ENCODE measurements at regions not wholly inside any gene's neighbourhood (a gene's known extent, or its start where the extent isn't known, plus 50 kb on each side); places are given as distances from the start of the nearest gene placed in this dataset.
A peak's percentile ranks its signal among the peaks of the same experiment; 100 is the strongest.

GRCh38 chr10:8245131-8245813 lies 190.8 kb downstream of the GATA3 start:
- H3K4me2 ChIP-seq (ENCODE audit: insufficient read depth, low read length, poor library complexity, severe bottlenecking), result no peak overlapping the region
- no peaks in the 10 kb centered on the region for H3K27me3 ChIP-seq (ENCODE audit: control insufficient read depth in 3 of 3, insufficient read depth in 3 of 3, low read depth in 1 of 3, low read length in 3 of 3)
- no peak overlapping the region for H2AK5ac ChIP-seq (ENCODE audit: low read depth, low read length)
- H2AFZ ChIP-seq (ENCODE audit: low read length), result no peak overlapping the region
- H2BK12ac ChIP-seq (ENCODE audit: low read length), result no peak overlapping the region
- H3K9me3 ChIP-seq (replicated peaks in 1 of 2; ENCODE audit: control insufficient read depth in 2 of 2, insufficient read depth in 1 of 2, low read depth in 1 of 2, low read length in 2 of 2), result peaks cover 0 to 4% of the 10 kb centered on the region in 2 donors
- H3K4ac ChIP-seq (ENCODE audit: low read length), result no peak overlapping the region
- H2BK120ac ChIP-seq (ENCODE audit: low read depth, low read length), result no peak overlapping the region
- no peak overlapping the region for H3K27ac ChIP-seq (replicated peaks; ENCODE audit: low read length)
- H3K36me3 ChIP-seq (replicated peaks in 1 of 2; ENCODE audit: control insufficient read depth in 2 of 2, insufficient read depth in 2 of 2, low read length in 2 of 2), result no peaks in the 10 kb centered on the region
- no peak overlapping the region for H2BK5ac ChIP-seq (ENCODE audit: low read length)
- H3K4me3 ChIP-seq (ENCODE audit: low read length in 2 of 2), result no peak overlapping the region
- H3K9ac ChIP-seq (ENCODE audit: low read depth, low read length, poor library complexity), result no peak overlapping the region
- no peak overlapping the region for H3K18ac ChIP-seq (ENCODE audit: low read length)
- no peak overlapping the region for H4K91ac ChIP-seq (ENCODE audit: low read depth, low read length, poor library complexity)
- WGBS, 2 donors (ENCODE audit: extremely low coverage in 2 of 2, insufficient read length in 2 of 2, insufficient replicate concordance in 1 of 2), result no CpG with 5 or more reads among the region's 8 CpGs
- no peak overlapping the region for H4K8ac ChIP-seq (ENCODE audit: low read depth, low read length)
- H2BK15ac ChIP-seq (ENCODE audit: low read length), result no peak overlapping the region
- H3K79me1 ChIP-seq (ENCODE audit: low read depth, low read length), result no peaks in the 10 kb centered on the region
- no peak for DNase-seq (ENCODE audit: low spot score)
- H3K14ac ChIP-seq (ENCODE audit: low read length), result no peak overlapping the region
- no peaks in the 10 kb centered on the region for H3K4me1 ChIP-seq (ENCODE audit: control insufficient read depth in 2 of 2, insufficient read depth in 1 of 2, low read depth in 1 of 2, low read length in 2 of 2)
- H3K23ac ChIP-seq (ENCODE audit: low read depth, low read length, poor library complexity), result no peak overlapping the region

DNA sequence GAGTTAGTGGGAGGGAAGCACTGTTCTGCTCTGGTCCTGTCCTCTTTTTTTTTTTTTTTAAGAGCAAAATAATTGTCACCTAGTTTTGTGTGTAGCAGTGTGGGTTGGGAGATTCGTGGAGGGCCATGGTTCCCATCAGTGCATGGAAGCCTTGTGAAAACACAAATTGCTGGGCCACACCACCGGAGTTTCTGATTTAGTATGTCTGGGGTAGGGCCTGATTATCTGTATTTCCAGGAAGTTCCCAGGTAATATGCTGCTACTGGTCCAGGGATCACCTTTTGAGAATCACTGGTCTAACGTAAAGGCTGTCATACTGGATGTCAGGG lies 191.3 kb downstream of the GATA3 start:
- no peak for DNase-seq (ENCODE audit: low spot score)
- Histone ChIP-seq H3K4me2 (ENCODE audit: insufficient read depth, low read length, poor library complexity, severe bottlenecking) (no peak overlapping the region), H2AK5ac (ENCODE audit: low read depth, low read length) (no peak overlapping the region), H2BK5ac (ENCODE audit: low read length) (no peak overlapping the region), H3K79me1 (ENCODE audit: low read depth, low read length) (no peaks in the 10 kb centered on the region), H4K91ac (ENCODE audit: low read depth, low read length, poor library complexity) (no peak overlapping the region), H2AFZ (ENCODE audit: low read length) (no peak overlapping the region), H2BK15ac (ENCODE audit: low read length) (no peak overlapping the region), H3K14ac (ENCODE audit: low read length) (no peak overlapping the region), H3K18ac (ENCODE audit: low read length) (no peak overlapping the region), H3K23ac (ENCODE audit: low read depth, low read length, poor library complexity) (no peak overlapping the region), H3K4me1 (ENCODE audit: control insufficient read depth in 2 of 2, insufficient read depth in 1 of 2, low read depth in 1 of 2, low read length in 2 of 2) (no peaks in the 10 kb centered on the region), H3K9me3 (replicated peaks in 1 of 2; ENCODE audit: control insufficient read depth in 2 of 2, insufficient read depth in 1 of 2, low read depth in 1 of 2, low read length in 2 of 2) (peaks cover 0 to 4% of the 10 kb centered on the region in 2 donors), H4K8ac (ENCODE audit: low read depth, low read length) (no peak overlapping the region), H3K27me3 (ENCODE audit: control insufficient read depth in 3 of 3, insufficient read depth in 3 of 3, low read depth in 1 of 3, low read length in 3 of 3) (no peaks in the 10 kb centered on the region), H2BK120ac (ENCODE audit: low read depth, low read length) (no peak overlapping the region), H3K4ac (ENCODE audit: low read length) (no peak overlapping the region), H3K4me3 (ENCODE audit: low read length in 2 of 2) (no peak overlapping the region), H3K27ac (replicated peaks; ENCODE audit: low read length) (no peak overlapping the region), H3K9ac (ENCODE audit: low read depth, low read length, poor library complexity) (no peak overlapping the region), H2BK12ac (ENCODE audit: low read length) (no peak overlapping the region), H3K36me3 (replicated peaks in 1 of 2; ENCODE audit: control insufficient read depth in 2 of 2, insufficient read depth in 2 of 2, low read length in 2 of 2) (no peaks in the 10 kb centered on the region)
- no CpG with 5 or more reads among the region's 3 CpGs for WGBS, 2 donors (ENCODE audit: extremely low coverage in 2 of 2, insufficient read length in 2 of 2, insufficient replicate concordance in 1 of 2)

DNA sequence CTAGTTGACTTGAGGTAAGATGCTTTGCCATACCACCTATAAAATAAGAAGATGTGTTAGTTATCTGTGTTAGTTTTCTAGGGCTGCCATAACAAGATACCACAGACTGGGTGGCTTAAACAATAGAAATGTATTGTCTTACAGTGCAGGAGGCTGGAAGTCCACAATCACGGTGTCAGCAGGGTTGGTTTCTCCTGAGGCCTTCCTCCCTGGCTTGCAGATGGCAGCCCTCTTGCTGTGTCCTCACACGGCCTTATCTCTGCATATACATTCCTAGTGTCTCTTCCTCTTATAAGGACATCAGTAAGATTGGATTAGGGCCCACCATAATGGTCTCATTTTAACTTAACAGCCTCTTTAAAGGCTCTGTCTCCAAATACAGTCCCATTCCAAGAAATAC lies 192.1 kb downstream of the GATA3 start:
- no peak overlapping the region for H2AFZ ChIP-seq (ENCODE audit: low read length)
- peaks cover 0 to 4% of the 10 kb centered on the region in 2 donors for H3K9me3 ChIP-seq (replicated peaks in 1 of 2; ENCODE audit: control insufficient read depth in 2 of 2, insufficient read depth in 1 of 2, low read depth in 1 of 2, low read length in 2 of 2)
- H3K4me2 ChIP-seq (ENCODE audit: insufficient read depth, low read length, poor library complexity, severe bottlenecking), result no peak overlapping the region
- no peak overlapping the region for H3K4ac ChIP-seq (ENCODE audit: low read length)
- H3K79me1 ChIP-seq (ENCODE audit: low read depth, low read length), result no peaks in the 10 kb centered on the region
- H3K14ac ChIP-seq (ENCODE audit: low read length), result no peak overlapping the region
- H3K27me3 ChIP-seq (ENCODE audit: control insufficient read depth in 3 of 3, insufficient read depth in 3 of 3, low read depth in 1 of 3, low read length in 3 of 3), result no peaks in the 10 kb centered on the region
- no peak overlapping the region for H2BK12ac ChIP-seq (ENCODE audit: low read length)
- H2BK120ac ChIP-seq (ENCODE audit: low read depth, low read length), result no peak overlapping the region
- no peak overlapping the region for H3K18ac ChIP-seq (ENCODE audit: low read length)
- no CpG with 5 or more reads among the region's 2 CpGs for WGBS, 2 donors (ENCODE audit: extremely low coverage in 2 of 2, insufficient read length in 2 of 2, insufficient replicate concordance in 1 of 2)
- H3K4me3 ChIP-seq (ENCODE audit: low read length in 2 of 2), result no peak overlapping the region
- H4K8ac ChIP-seq (ENCODE audit: low read depth, low read length), result no peak overlapping the region
- H2AK5ac ChIP-seq (ENCODE audit: low read depth, low read length), result no peak overlapping the region
- no peak for DNase-seq (ENCODE audit: low spot score)
- no peak overlapping the region for H3K9ac ChIP-seq (ENCODE audit: low read depth, low read length, poor library complexity)
- H4K91ac ChIP-seq (ENCODE audit: low read depth, low read length, poor library complexity), result no peak overlapping the region
- no peaks in the 10 kb centered on the region for H3K36me3 ChIP-seq (replicated peaks in 1 of 2; ENCODE audit: control insufficient read depth in 2 of 2, insufficient read depth in 2 of 2, low read length in 2 of 2)
- no peak overlapping the region for H2BK5ac ChIP-seq (ENCODE audit: low read length)
- H3K4me1 ChIP-seq (ENCODE audit: control insufficient read depth in 2 of 2, insufficient read depth in 1 of 2, low read depth in 1 of 2, low read length in 2 of 2), result no peaks in the 10 kb centered on the region
- no peak overlapping the region for H3K23ac ChIP-seq (ENCODE audit: low read depth, low read length, poor library complexity)
- H2BK15ac ChIP-seq (ENCODE audit: low read length), result no peak overlapping the region
- H3K27ac ChIP-seq (replicated peaks; ENCODE audit: low read length), result no peak overlapping the region

DNA sequence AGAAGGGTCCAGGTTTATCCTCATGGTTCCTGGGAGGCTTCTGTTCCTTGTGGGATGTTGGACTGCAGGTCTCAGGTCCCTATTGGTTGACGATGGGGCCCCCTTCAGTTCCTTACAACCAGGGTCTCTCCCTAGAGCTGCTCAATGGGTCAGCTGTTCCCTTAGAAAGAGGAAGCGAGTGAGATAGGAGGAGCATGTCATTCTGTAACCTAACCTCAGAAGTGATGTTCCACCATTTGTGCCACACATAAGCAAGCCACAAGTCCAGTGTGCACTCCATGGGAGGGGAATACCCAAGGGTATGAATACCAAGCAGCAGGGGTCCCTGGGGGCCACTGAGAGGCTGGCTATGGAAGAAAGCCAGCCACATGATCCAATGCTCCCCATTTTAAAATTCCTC lies 192.7 kb downstream of the GATA3 start:
- H2AFZ ChIP-seq (ENCODE audit: low read length), result no peak overlapping the region
- H2BK15ac ChIP-seq (ENCODE audit: low read length), result no peak overlapping the region
- H3K9ac ChIP-seq (ENCODE audit: low read depth, low read length, poor library complexity), result no peak overlapping the region

More for the DNA sequence above, 192.7 kb downstream of the GATA3 start:
- H3K79me1 ChIP-seq (ENCODE audit: low read depth, low read length), result no peaks in the 10 kb centered on the region
- no peak overlapping the region for H2BK12ac ChIP-seq (ENCODE audit: low read length)
- H4K91ac ChIP-seq (ENCODE audit: low read depth, low read length, poor library complexity), result no peak overlapping the region
- no peak overlapping the region for H4K8ac ChIP-seq (ENCODE audit: low read depth, low read length)
- H2AK5ac ChIP-seq (ENCODE audit: low read depth, low read length), result no peak overlapping the region
- no peak for DNase-seq (ENCODE audit: low spot score)
- no peaks in the 10 kb centered on the region for H3K4me1 ChIP-seq (ENCODE audit: control insufficient read depth in 2 of 2, insufficient read depth in 1 of 2, low read depth in 1 of 2, low read length in 2 of 2)
- no peak overlapping the region for H3K4me2 ChIP-seq (ENCODE audit: insufficient read depth, low read length, poor library complexity, severe bottlenecking)
- H3K36me3 ChIP-seq (replicated peaks in 1 of 2; ENCODE audit: control insufficient read depth in 2 of 2, insufficient read depth in 2 of 2, low read length in 2 of 2), result no peaks in the 10 kb centered on the region
- H3K4me3 ChIP-seq (ENCODE audit: low read length in 2 of 2), result peak overlapping the region in 1 of 2 donors; percentile 22
- peaks cover 0 to 4% of the 10 kb centered on the region in 2 donors for H3K9me3 ChIP-seq (replicated peaks in 1 of 2; ENCODE audit: control insufficient read depth in 2 of 2, insufficient read depth in 1 of 2, low read depth in 1 of 2, low read length in 2 of 2)
- no peak overlapping the region for H3K18ac ChIP-seq (ENCODE audit: low read length)
- H2BK120ac ChIP-seq (ENCODE audit: low read depth, low read length), result no peak overlapping the region
- no peak overlapping the region for H3K4ac ChIP-seq (ENCODE audit: low read length)
- no peak overlapping the region for H3K27ac ChIP-seq (replicated peaks; ENCODE audit: low read length)
- no peak overlapping the region for H3K23ac ChIP-seq (ENCODE audit: low read depth, low read length, poor library complexity)
- H2BK5ac ChIP-seq (ENCODE audit: low read length), result no peak overlapping the region
- no CpG with 5 or more reads among the region's 2 CpGs for WGBS, 2 donors (ENCODE audit: extremely low coverage in 2 of 2, insufficient read length in 2 of 2, insufficient replicate concordance in 1 of 2)
- H3K27me3 ChIP-seq (ENCODE audit: control insufficient read depth in 3 of 3, insufficient read depth in 3 of 3, low read depth in 1 of 3, low read length in 3 of 3), result no peaks in the 10 kb centered on the region
- no peak overlapping the region for H3K14ac ChIP-seq (ENCODE audit: low read length)

All from neuronal stem cell (in vitro differentiated cells).